ENCODE measurements at regions not wholly inside any gene's neighbourhood (a gene's known extent, or its start where the extent isn't known, plus 50 kb on each side); places are given as distances from the start of the nearest gene placed in this dataset.

- no peak for TF ChIP-seq CTCF (conservative IDR thresholded peaks at IDR 0.05; ENCODE audit: low read depth, low read length)
- no peak for TF ChIP-seq EZH2 (IDR thresholded peaks at IDR 0.05; ENCODE audit: borderline replicate concordance, low read depth, low read length, poor library complexity, severe bottlenecking)
These were observed 319.2 kb downstream of the PCDH7 start for GRCh38 chr4:31039382-31039781.
